GM23248 (cell line): ENCODE measurements at regions not wholly inside any gene's neighbourhood (a gene's known extent, or its start where the extent isn't known, plus 50 kb on each side); places are given as distances from the start of the nearest gene placed in this dataset.

Experiments used
- EZH2 ChIP-seq: fragments of 200-600 bp; sonication (generic); IDR thresholded peaks from 2 replicates; pipeline ENCODE4 v1.6.1; 2018; ENCODE audit warnings: antibody characterized with exemption, mild to moderate bottlenecking; ENCODE audit not compliant: insufficient read depth, poor library complexity, severe bottlenecking
- EZH2phosphoT487 ChIP-seq: fragments of 200-600 bp; sonication (generic); IDR thresholded peaks from 2 replicates; pipeline ENCODE4 v1.6.1; 2018; ENCODE audit warnings: antibody characterized with exemption, moderate library complexity, mild to moderate bottlenecking, low read depth; ENCODE audit not compliant: insufficient read depth

GRCh38 chr13:108006619-108007018, 208.7 kb downstream of the LIG4 start:
- no peak for TF ChIP-seq EZH2
- TF ChIP-seq EZH2phosphoT487: no peak
